Endothelial cell of hepatic sinusoid (primary cell): ENCODE measurements at regions not wholly inside any gene's neighbourhood (a gene's known extent, or its start where the extent isn't known, plus 50 kb on each side); places are given as distances from the start of the nearest gene placed in this dataset.
"Not testable (repeated sequence)": the region's sequence is repeated elsewhere in the genome, so short reads cannot be mapped to it uniquely, and the experiment has no call there.

Experiments used
- in situ Hi-C: cut with HindIII; loops from 2 replicates; pipeline ENCODE4 v1.10.0; 2017; ENCODE audit warnings: low sequenced_read_pairs

DNA sequence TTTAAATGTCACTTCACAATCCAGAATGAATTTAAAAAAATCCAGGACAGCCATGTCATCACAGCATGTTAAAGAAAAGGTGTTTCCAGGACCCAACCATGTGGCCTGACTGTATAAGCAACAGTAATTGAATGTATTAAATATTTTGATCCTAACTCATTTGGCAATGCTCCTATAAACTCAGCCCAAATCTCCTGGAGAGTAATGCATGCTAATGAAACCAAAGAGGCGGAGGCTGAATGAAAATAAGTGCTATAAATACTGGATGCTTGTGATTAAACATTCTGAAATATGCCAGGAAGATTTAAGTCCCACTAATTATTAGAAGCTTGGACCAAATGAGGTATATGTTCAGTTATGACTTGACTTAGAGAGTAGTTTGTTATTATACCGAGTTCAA, 486.8 kb downstream of the FRK start:
- in situ Hi-C loops: no loop called here

DNA sequence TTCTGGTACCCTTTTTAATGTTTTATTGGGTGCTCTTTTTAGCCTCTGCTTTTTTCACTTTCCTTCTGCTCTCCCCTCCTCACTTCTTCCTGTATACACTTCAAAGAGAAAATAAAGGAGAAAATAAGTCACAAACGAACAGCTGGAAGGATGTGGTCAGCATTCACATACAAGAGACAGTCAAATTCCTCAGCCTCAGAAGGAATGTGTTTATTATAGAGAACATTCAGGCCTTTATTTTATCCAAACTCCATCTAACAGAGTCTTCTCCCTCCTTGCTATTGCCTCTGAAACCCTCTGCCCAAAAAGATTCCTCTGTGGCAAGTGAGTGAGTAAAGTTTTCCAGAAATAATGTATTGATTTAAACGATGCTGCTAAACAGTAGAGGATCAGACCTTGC, 490.4 kb downstream of the FRK start:
- in situ Hi-C loops: no loop called here

DNA sequence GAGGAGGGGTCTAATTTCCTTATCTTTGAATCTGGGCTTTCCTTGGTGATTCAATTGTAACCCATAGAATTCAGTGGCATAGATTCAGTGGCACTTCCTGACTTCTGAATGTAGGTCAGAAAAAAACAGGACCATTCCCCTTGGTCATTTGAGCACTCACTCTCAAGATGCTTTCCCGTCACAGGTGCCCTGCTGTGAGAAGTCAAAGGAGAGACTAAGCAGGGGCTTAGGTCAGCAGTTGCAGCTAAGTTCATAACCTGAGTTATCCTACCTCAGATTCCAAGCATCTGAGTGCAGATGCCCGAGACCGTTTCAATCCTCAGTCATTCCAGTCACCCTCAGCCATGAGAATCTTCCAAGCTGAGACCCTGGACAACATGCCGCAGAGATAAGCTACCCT, 506.6 kb downstream of the FRK start:
- in situ Hi-C loops: no loop called here

DNA sequence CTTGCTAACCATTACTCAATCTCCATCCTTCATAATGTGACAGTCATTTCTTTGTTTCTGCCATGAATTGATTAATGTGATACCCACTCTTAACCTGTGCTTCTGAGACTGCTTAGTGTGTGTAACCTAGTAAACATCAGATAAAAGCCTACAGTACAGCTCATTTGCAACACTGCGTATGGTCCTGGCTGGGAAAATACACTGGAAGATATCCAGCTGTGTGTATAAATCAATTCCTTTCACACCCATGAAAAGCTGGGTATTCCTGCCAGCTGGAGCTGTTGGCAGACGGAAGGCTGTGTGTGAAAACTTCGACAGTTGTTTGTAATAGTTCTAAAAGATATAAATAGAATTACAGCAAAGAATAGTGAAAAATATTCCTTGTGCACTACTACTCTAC, 509.2 kb downstream of the FRK start:
- in situ Hi-C loops: no loop called here

DNA sequence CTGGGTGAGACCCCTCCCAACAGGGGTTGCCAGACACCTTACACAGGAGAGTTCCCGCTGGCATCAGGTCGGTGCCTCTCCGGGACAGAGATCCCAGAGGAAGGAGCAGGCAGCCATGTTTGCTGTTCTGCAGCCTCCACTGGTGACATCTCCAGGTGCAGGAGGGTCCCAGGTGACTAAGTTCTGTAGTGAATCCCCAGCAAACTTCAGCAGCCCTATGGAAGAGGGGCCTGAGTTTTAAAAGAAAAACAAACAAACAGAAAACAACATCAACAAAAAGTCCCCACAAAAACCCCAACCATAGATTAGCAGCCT, 515.1 kb downstream of the FRK start:
- in situ Hi-C loops: no loop called here

DNA sequence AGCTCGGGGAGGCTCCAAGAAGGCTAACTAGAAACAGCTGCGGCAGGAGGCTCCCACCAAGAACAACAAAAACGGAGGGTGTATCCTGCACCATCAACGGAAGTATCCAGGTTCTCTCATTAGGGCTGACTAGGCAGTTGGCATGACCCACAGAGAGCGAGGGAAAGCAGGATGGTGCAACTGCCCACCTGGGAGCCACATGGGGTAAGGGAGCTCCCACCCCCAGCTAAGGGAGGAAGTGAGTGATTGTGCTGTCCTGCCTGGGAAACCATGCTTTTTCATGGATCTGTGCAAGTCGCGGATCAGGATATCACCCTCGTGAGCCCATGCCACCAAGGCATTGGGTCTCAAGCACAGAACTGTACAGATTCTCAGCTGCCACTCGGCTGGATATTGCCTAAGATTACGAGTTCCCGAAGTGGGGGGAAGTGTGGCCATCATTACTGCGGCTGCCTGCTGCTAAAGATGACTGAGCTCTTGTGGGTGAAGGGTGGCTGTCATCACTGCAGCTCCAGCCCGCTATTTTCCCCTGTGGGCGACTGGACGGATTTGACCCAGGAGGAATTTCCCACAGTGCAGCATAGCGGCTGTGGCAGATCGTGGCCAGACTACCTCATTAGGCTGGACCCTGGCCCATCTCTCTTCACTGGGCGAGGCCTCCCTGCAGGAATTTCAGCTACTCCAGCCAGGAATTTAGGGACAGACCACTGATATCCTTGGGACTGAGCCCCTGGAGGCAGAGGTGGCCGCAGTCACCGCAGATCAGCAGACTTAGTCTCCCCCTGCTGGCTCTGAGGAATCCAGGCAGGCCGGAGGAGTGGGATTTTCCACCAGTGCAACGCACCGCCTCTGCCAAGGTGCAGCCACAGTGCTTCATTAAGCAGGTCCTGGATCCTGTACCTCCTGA, 515.7 kb downstream of the FRK start:
- in situ Hi-C loops: no loop called here

DNA sequence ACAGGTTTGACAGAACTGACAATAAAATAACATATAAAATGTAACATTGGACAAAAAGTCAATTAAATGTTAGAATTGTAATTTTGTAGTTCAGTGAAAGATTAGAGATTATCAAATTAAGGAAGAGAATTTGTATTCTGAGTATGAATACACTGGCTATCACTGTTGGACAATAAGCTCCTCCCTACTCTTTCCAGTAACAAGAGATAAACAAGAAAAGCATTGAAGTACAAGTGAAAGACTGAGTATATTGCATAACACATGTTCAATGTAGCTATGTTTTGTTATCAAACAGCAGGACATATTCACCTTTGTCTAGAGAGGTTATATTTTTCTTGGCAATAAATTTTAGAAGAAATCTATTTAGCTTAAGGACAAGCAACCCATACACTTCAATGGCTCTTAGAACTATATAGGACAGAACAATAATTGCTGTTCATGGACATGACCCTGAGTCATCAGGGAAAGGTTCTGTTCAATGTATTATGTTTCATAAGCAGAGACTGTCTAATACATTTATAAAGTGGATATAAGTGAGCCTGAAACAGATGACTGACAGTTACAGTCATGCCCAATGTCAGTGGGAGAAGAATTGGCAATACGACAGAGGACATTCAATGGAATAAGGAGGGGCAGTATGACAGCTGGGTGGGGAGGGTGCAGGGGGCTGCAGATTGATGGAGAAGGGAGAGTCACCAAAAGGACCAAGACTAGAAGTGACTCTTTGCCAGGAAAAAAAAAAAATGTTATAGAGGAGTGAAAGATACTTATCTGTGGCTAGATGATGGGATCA, 520.4 kb downstream of the FRK start:
- in situ Hi-C loops: no loop called here

DNA sequence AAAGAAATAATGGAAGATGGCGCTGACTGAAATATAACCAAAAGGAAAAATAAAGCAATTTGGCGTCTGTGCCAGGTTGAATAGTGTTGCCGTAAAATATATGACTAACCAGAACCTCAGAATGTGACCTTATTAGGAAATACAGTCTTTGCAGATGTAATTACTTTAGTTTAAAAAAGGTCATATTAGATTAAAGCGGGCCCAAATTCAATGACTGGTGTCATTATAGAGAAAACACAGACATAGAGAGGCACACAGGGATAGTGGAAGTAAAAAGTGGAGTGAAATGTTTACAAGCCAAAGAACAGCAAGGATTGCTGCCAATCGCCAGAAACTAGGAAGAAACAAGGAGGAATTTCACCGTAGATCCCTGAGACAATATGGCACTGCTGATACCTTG, 521.2 kb downstream of the FRK start:
- in situ Hi-C loops: no loop called here

DNA sequence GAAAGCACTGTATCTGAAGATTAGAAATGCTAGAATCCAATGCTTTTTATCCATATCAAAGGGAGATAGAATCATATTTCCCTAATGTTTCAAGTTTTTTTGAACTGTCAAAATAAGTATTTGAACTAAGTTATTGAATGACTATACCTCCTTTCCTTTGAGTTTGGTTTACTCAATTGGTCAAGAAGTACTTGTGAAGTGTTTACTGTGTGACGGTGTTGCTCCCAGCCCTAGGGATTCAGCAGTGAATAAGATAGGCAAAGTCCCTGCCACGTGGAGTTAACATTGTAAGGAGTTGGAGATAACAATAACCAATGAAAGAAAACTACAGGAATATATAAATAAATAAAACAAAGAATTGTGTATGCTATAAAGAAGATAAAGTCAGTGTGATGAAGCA, 535.9 kb downstream of the FRK start:
- in situ Hi-C loops: loop anchor here (5.0 kb wide), 1 partner anchor 32 kb away; no protein-coding TSS in a partner anchor

DNA sequence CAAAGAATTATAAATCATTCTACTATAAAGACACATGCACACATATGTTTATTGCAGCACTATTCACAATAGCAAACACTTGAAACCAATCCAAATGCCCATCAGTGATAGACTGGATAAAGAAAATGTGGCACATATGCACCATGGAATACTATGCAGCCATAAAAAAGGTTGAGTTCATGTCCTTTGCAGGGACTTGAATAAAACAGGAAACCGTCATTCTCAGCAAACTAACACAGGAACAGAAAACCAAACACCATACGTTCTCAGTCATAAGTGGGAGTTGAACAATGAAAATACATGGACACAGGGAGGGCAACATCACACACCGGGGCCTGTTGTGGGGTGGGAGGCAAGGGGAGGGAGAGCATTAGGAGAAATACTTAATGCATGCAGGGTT, 538.9 kb downstream of the FRK start:
- in situ Hi-C loops: loop anchor here (5.0 kb wide), 1 partner anchor 36 kb away; no protein-coding TSS in a partner anchor

DNA sequence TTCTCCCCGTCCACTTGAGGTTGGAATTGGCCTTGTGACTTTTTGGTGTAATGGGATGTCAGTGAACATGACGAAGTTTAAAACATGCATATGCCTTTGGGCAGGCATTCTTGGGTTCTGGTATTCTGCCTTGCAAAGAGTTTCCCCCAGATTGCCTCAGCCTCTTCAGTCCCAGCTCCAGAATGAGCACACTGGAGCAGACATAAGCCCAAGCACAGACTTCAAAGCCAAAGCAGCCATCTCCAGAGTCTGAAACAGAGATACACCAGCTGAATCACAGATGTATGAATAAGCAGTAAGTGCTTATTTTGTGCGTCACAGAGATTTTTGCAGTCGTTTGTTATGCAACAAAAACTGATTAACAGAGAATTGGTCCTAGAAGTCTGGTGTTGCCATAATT, 546.0 kb downstream of the FRK start:
- in situ Hi-C loops: no loop called here

DNA sequence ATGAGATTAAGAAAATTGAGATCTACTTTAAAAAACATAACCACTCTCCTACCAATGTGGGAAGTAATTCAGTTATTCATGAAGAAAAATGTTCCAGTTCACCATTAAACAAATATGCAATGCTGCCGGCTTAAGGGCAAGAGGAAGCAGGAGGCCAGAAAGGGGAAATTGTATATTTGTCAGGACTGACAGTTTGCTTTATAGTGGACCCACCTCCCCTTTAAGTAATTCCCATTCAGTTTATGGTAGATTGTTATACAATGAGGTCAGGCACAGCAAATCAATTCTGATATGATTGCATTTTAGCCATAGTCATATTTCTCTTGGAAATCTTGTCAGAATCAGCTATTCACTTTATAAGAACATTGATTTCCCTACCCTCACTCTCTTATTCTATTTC, 547.8 kb downstream of the FRK start:
- in situ Hi-C loops: no loop called here

DNA sequence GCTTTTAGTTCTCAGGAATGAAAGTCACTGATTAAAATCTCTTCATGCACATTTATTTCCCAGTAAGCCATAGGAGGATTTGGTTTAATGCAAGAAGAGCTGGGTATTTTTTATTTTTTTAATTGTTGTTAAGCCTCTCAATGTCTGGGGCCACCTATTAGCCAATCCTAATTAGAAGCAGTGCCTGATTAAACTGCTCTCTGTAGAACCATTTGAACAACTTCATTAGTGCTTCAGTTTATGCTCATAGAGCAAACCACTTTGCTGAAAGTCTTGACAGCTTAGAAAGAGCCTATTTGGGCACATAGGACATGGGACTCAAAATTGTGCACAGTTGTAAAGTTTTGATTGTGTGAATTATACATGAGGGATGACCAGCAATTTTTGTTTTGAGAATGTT, 548.9 kb downstream of the FRK start:
- in situ Hi-C loops: no loop called here

DNA sequence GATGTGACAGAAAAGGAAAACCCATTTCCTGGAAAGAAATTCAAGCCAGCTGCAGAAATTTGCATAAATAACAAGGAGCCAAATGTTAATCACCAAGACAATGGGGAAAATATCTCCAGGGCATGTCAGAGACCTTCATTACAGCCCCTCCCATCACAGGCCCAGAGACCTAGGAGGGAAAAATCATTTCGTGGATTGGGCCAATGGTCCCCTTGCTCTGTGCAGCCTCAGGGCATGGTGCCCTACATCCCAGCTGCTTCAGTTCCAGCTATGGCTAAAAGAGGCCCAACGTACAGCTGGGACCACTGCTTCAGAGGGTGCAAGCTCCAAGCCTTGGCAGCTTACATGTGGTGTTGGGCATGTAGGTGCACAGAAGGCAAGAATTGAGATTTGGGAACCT, 558.3 kb downstream of the FRK start:
- in situ Hi-C loops: not testable (repeated sequence)

DNA sequence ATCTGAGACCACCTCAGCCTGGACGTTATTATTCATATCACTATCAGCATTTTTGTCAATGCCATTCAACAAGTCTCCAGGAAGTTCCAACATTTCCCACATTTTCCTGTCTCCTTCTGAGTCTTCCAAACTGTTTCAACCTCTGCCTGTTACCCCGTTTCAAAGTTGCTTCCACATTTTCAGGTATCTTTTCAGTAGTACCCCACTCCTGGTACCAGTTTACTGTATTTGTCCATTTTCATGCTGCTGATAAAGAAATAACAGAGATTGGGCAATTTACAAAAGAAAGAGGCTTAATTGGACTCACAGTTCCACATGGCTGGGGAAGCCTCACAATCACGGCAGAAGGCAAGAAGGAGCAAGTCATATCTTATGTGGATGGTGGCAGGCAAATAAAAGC, 565.5 kb downstream of the FRK start:
- in situ Hi-C loops: no loop called here

DNA sequence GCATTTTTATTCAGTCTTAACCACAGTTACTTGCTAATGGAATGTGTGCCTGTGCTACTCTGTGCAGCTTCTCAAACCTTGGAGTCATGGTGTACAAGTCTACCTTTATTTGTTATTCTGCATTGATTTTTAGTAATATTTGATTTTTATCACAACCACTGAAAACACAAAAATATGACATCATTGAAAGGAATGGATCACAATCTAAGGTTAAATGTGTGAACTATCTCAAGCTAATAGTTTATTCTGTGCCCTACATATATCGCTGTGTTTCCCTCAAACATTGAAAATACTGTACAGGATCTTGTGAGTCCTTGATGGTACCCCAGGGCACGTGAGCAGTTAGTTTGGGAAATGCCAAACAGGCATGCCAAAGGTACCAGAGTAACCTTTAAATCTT, 573.4 kb downstream of the FRK start:
- in situ Hi-C loops: no loop called here

DNA sequence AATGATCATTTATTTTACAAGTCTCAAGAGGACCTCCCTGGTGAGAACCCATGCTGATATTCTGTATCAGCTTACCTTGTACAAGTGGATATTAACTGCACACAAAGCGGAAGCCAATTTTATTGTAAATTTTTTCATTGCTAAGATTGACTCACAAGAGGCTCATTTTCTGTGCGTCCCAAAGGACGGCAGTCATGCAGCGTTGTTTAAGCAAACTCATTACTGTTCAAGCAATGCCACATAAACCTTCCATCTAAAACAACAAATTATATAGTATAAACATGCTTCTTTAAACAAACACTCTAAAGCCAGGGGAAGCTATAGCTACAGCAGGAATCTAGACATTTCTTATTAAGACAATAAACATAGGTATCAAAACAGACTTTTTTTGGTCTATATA, 575.3 kb downstream of the FRK start:
- in situ Hi-C loops: no loop called here

DNA sequence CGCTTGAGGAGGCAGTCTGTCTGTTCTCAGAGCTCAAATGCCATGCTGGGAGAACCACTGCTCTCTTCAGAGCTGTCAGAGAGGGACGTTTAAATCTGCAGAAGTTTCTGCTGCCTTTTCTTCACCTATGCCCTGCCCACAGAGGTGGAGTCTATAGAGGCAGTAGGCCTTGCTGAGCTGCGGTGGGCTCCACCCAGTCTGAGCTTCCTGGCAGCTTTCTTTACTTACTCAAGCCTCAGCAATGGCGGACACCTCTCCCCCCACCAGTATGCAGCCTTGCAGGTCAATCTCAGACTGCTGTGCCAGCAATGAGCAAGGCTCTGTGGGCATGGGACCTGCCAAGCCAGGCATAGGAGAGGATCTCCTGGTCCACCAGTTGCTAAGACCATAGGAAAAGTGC, 580.1 kb downstream of the FRK start:
- in situ Hi-C loops: not testable (repeated sequence)

DNA sequence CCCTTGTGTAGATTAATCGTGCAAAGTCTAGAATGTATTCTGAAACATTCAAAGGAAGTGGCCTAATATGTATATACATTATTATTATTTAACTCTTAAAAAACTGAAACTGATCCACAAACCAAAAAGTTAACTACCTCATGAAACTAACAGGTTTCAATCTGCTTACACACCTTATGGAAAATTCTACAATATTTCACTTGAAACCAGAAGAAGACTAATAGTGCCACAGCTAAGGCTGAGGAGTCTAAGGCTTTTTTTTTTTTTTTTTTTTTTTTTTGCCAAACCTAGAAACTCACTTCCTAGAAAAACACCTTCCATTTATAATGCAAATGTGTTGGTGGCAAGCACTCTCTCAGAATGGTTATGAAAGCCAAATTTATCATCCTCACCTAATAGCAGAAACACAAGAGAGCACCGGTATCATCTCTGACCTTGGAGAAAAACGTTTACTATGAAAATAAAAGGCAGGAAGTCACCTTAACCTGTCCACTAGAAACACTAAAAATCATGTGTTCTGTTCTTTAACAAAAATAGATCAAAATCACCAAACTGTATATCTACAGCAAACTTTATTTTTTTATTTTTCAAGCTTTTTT, 586.1 kb downstream of the FRK start:
- in situ Hi-C loops: no loop called here

DNA sequence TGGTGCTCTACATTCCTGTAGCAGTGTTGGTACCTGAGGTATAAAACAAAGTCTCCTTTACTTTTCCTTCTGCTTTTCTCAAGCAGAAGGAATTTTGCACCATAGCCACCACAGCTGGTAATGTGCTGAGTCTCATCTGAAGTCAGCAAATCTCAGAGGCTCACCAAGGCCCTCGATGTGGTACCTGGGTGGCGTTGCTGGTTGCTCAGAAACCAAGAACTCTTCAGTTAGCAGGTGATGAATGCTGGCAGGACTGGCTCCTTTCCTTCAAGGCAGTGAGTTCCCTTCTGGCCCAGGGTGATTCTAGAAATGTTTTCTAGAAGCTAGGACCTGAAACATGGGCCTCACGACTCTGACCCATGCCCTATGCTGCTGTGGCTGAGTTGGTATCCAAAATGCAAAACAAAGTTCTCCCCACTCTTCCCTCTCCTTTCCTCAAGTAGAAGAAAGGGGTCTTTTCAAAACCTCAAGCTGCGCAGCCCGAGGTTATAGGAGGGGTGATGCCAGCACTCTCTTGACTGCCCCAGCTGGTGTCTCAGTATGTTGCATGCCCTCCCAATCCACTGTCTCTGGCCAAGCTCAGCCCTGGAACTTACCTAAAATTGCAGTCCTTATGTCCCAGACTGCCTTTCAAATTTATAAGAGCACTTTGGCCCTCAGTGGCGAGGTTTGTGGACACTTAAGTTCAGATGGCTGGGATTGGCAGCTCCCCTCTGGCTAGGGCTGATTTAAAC, 592.3 kb downstream of the FRK start:
- in situ Hi-C loops: no loop called here

DNA sequence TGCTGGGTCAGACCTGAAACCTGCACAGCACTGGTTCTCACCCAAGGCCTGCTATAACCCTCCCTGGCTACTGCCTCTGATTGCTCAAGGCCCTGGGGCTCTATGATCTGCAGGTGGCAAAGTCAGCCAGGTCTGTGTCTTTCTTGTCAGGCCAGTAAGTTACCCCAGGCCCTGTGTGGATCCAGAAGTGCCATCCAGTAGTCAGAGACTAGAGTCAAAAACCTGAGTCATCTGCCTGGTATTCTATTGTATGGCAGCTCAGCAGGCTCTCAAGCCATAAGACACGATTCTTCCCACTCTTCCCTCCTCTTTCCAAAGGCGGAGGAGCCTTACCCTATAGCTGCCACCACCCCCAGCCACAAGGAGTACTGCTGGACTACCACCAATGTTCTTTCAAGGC, 593.0 kb downstream of the FRK start:
- in situ Hi-C loops: no loop called here
